ENCODE measurements at regions not wholly inside any gene's neighbourhood (a gene's known extent, or its start where the extent isn't known, plus 50 kb on each side); places are given as distances from the start of the nearest gene placed in this dataset.

DNA sequence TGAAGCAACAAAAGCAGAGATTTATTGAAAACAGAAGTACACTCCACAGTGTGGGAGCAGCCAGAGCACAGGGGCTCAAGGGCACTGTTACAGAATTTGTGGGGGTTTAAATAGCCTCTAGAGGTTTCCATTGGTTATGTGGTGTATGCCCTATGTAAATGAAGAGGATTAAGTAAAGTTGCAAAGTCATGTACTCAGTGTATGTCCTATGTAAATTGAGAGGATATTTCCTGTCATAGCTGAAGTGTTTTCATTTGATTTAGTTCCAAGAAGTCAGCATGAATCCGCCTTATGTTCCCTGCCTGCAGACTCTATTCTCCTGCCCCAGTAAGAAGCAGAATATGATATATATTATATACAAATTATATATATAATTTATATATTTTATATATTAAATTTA is 966.0 kb upstream of the COX7C start:
- TF ChIP-seq EZH2 (IDR thresholded peaks at IDR 0.05; ENCODE audit: borderline replicate concordance, insufficient read depth, low read length, poor library complexity, severe bottlenecking) (no peak), POLR2AphosphoS5 (IDR thresholded peaks at IDR 0.05) (no peak), EP300 (conservative IDR thresholded peaks at IDR 0.05; ENCODE audit: poor library complexity, severe bottlenecking) (no peak)
- TF ChIP-seq, protein P1, sequence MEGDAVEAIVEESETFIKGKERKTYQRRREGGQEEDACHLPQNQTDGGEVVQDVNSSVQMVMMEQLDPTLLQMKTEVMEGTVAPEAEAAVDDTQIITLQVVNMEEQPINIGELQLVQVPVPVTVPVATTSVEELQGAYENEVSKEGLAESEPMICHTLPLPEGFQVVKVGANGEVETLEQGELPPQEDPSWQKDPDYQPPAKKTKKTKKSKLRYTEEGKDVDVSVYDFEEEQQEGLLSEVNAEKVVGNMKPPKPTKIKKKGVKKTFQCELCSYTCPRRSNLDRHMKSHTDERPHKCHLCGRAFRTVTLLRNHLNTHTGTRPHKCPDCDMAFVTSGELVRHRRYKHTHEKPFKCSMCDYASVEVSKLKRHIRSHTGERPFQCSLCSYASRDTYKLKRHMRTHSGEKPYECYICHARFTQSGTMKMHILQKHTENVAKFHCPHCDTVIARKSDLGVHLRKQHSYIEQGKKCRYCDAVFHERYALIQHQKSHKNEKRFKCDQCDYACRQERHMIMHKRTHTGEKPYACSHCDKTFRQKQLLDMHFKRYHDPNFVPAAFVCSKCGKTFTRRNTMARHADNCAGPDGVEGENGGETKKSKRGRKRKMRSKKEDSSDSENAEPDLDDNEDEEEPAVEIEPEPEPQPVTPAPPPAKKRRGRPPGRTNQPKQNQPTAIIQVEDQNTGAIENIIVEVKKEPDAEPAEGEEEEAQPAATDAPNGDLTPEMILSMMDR (IDR thresholded peaks at IDR 0.05; ENCODE audit: poor library complexity, severe bottlenecking): no peak
- TF ChIP-seq, protein P2, sequence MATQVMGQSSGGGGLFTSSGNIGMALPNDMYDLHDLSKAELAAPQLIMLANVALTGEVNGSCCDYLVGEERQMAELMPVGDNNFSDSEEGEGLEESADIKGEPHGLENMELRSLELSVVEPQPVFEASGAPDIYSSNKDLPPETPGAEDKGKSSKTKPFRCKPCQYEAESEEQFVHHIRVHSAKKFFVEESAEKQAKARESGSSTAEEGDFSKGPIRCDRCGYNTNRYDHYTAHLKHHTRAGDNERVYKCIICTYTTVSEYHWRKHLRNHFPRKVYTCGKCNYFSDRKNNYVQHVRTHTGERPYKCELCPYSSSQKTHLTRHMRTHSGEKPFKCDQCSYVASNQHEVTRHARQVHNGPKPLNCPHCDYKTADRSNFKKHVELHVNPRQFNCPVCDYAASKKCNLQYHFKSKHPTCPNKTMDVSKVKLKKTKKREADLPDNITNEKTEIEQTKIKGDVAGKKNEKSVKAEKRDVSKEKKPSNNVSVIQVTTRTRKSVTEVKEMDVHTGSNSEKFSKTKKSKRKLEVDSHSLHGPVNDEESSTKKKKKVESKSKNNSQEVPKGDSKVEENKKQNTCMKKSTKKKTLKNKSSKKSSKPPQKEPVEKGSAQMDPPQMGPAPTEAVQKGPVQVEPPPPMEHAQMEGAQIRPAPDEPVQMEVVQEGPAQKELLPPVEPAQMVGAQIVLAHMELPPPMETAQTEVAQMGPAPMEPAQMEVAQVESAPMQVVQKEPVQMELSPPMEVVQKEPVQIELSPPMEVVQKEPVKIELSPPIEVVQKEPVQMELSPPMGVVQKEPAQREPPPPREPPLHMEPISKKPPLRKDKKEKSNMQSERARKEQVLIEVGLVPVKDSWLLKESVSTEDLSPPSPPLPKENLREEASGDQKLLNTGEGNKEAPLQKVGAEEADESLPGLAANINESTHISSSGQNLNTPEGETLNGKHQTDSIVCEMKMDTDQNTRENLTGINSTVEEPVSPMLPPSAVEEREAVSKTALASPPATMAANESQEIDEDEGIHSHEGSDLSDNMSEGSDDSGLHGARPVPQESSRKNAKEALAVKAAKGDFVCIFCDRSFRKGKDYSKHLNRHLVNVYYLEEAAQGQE (IDR thresholded peaks at IDR 0.05; ENCODE audit: borderline replicate concordance): no peak

All from neural cell (in vitro differentiated cells).